GM18868 (cell line): ENCODE measurements at regions not wholly inside any gene's neighbourhood (a gene's known extent, or its start where the extent isn't known, plus 50 kb on each side); places are given as distances from the start of the nearest gene placed in this dataset.

Experiments
- ATAC-seq: cut with Tn5 transposase; IDR thresholded peaks from one replicate; pipeline ENCODE4 v1.9.1; 2021; ENCODE audit warnings: mild to moderate bottlenecking, moderate library complexity; ENCODE audit not compliant: unreplicated experiment

DNA sequence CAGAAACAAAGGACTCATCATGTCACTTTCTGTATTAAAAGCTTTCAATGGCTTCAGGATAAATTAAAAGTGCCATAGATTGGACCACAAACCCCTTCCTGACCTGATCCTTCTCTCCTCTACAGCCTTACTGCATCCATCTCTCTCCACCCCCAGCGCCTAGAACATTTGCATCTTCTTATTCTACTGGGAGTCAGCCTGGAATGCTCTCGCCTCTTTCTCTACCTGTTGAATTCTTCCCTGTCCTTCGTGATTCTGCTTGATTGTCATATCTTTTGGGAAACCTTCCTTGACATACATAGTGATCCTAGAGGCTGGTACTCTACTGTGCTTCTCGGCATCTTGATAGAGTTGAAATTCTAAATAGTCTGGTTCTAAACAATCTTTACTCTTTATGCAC, 332.0 kb upstream of the PBX1 start:
- no peak for ATAC-seq

DNA sequence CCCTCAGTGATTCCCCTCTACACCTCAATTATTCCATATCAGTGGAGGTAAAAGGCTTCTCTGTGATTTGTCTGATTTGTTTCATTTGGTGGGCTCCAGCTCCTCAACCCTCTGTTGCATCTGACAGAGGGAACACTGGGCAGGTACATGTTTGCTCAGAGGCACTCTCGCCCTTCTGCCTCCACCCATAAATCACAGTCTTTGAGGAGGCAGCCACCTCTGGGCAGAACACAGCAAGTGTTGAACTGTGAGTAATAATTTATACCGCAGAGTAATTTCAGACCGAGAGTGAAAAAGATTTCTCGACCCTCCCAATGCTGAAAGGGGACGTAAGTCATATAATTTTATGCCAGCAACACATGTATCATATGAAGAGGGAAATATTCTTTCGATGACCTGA, 330.1 kb upstream of the PBX1 start:
- no peak for ATAC-seq

DNA sequence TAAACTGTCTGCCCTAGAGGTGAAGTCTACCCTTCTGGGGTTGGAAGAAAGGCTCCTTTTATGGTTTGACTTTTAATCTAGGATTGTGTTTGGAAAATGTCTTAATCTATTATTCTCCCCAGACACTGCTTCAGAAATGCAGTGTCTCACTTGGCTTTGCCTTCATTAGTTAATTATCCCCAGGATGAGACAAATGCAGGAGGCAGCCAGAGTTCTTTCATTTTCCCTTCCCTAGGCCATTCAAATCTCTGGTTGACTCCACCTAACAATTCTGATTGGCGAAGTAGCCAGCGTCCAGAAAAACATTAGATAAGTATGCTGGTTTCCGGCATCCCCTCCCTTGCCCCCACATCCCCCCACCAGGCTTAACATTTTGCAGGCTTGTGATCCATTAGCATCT, 325.8 kb upstream of the PBX1 start:
- ATAC-seq, result no peak

DNA sequence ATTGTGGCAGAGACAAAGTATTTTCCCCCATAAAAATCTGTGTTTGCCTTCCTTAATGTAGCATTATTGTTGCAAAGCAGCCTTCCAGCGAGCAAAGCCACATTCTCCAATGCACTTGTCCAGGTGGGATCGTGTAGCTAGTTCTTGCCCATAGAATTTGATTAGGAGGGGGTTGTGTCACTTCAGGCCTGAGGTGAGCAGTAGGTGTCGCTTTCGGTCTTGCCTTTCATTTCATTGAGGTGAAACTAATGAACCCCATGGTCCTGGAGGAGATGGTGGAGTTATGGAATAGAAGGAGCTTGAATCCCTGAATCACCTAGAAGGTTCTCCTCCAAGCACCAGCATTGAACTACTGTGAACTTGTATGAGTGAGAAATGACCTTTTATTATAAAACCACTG, 318.9 kb upstream of the PBX1 start:
- no peak for ATAC-seq

DNA sequence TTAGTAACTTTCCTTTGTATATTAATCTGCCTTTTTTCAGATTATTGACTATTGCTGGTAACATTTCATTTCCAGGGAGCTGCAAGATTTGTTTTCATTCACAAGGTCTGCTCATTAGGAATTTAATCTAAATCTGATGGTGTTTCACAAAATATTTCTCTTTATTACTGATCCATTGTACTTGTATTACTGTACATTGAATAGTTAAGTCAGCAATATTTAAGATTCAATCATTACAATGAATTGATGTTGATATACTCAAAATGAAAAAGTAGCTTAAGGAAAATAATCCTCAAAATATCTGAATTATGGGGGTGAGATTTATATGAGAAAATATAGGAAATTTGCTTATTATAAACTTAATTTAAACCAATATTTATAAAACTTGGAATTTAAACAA, 308.6 kb upstream of the PBX1 start:
- no peak for ATAC-seq

DNA sequence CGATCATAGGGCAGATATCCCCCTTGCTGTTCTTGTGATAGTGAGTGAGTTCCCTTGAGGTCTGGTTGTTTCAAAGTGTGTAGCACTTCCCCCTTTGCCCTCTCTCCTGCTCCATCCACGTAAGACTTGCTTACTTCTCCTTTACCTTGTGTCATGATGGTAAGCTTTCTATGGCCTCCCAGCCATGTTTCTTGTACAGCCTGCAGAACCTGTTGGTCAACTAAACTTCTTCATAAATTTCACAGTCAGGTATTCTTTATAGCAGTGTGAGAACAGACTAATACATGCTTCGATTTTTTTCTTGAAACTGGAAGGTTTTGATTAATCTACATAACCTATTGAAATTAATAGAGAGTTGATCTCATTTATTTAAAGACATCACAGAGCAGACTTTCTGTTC, 302.5 kb upstream of the PBX1 start:
- ATAC-seq, result no peak

DNA sequence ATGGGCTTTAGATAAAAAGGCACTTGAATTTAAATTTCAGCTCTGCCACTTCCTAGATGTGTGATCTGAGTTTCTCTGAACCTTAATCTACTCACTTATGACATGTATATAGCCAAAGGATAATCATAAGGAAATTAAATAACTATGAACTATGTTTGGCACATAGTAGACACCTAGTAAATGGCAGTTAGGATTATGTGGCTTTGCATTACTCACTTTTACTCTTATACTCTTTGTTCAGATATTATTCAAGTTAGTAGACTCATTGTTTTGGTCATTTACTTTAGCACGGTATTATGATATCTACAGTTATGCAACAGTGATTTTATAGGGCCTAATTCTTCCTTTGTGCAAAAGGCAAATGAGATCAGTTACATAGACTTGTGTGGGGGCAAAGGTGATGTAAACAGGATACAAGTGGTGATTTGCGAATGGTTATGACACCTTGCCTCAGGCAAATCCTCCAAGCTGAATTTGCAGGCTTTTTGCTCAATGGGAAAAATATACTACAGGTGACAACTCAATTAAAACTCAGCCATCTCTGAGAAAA, 297.2 kb upstream of the PBX1 start:
- no peak for ATAC-seq

DNA sequence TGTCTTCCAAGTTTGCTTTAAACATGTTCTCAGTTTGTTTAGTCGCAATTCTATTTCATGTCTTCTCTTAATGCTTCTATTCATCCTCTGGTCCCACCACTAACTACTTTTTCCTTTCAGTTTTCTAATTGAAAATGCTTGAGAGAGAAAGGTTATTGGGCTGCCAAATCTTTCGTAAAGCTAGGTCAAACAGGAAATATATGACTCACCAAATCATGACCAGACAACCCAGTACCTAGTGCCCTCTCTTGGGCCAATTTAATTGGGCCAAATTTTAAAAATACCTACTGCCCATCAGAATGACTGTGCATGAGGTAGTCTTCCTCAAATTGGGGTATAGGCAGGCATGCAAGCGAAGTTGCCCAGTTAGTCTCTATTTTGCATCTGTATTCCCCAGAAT, 295.4 kb upstream of the PBX1 start:
- ATAC-seq, result no peak

DNA sequence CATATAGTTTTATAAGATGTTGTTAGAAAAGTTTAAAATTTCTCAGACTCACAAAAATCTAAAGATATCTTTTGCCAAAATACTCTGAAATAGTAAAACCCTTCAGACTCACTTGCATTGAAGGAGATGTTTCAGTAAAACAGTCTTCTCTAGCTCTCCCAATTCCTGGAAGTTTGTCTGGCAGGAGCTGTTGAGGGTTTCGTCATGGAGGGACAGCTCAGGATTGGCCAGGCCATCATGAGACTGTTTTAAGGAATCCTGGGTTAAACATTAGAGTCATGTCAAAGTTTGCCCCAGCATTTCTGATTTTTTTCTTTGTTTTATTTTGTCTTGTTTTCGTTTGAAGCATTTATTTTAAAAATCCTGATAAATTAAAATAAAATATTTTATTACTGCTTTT, 293.8 kb upstream of the PBX1 start:
- no peak for ATAC-seq

DNA sequence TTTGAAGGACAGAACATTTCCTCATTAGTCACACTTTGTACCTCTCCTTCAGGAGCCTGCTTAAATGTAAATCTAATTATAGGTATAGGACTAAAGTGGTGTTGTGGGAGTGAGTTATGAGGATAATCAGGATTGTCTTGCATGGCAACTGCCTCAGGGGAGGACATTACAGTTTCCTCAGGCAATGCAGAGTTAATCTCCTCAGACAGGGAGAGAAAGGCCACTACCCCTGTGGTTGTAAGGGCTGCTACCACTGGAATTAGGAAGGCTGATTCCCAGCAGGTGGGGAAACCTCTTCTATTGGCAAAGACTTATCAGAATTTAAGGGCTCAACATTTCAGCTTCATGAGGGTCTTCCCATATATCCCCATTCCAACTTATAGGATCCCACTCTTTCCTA, 286.8 kb upstream of the PBX1 start:
- no peak for ATAC-seq

DNA sequence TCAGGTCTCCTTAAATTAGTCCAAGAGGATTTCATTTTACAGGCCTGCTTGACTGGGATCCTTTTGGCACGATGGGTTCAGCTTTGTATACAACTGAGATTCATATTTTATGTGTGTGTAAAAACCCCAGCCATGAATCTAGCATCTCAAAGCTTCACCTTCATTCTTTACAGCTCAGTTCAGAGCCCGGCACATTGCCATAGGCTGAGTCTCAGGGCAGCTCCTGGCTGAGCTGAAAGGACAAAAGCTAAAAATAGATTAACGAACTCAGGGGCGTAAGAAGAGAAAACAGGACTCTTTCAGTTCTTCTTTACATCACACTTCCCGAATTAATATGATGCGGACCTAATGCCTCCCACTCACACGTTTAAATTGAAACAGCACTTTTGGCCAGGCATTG, 262.8 kb upstream of the PBX1 start:
- ATAC-seq, result no peak

DNA sequence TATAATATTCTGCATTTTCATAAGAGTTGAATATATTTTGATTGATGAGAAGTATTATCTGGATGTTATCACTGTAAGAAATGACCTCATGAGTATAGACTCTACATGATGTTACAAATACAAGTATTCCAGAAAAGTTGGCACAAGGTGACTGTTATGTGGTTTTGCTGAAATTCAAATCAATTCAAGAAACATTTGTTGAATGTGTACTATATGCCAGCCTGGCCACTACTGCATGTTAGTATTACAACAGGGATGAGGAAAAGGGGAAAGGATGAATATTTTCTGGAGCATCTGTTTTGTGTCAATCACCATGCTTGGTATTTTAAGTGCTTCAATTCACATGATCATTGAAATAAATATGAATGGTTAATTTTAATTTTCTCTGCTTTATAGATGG, 250.9 kb upstream of the PBX1 start:
- ATAC-seq, result no peak

DNA sequence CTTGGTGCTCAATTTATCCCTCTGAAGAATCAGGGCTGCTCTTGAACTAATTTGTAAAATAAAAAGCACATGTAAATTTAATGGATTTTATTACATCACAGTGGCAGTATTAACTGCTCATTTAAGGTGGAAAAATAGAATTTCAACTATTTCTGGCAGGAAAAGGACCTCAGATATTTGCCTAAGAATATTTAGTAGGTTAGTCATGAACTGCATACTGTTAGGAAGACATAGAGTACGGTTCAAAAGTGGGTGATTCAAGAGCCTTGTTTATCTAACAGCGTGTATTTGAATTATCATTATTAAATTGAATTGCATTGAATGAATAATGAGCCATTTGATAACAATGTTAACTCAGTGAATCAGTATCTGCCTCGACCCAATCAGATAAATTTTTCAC, 248.8 kb upstream of the PBX1 start:
- ATAC-seq, result no peak

DNA sequence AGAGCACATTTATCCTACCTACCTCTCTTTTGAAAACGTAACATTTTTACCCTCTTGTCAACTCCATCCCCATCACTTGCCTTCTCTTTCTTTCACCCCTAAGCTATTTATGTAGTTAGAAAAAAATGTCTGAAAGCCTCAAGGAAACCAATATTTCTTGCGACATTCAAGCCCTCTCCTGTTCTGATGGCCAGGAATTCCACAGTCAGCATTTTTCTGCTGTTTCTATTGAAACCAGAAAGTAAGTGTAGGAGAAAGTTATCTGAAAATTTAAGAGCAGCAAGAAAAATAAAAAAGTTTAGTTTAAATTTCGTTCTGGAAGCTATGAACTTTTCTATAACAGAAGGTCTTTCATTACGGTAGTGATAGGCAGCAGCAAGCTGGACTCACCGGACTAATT, 247.6 kb upstream of the PBX1 start:
- ATAC-seq, result no peak

DNA sequence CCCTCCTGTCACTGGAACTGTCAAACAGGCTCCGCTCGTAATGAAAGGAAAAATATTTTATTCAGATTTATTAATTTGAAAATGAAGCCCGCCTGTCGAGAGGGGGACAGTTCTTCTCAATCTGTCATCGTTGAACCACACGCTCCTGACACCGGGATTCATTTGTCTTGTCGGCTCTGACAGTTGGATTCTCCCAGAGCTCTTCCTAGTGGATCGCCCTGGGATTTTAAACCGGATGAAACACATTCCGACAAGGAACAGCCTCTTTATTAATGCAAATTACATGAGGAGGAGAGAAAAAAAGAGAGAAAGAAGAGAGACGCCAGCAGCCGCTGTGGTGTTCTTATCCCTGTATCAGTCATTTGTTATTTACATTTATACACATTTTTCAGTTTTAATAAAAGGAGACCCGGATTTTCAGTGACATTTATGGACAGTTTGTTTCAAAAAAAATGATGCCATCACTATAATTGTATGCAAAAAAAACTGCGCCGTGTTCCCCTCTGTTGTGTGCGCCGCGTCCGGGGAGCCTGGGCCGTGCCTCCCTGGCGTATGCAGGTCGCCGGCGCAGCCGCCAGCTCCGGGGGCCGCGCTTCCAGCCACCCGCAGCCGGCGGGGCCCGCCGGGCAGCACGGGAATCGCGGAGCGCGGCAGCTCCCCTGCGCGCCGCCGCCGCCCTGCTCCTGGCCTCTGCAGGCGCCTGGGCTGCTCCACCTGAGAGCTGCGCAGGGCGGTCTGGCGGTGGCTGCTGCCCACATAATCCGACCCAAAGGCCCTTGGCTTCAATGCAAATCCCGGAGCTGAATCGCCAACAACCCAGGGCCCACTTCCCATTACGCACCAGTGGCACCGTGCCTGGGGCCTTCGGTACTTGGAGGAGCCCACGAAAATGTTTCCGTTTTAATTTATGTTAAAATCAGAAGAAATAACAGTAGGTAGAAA, 237.9 kb upstream of the PBX1 start:
- ATAC-seq, result no peak

DNA sequence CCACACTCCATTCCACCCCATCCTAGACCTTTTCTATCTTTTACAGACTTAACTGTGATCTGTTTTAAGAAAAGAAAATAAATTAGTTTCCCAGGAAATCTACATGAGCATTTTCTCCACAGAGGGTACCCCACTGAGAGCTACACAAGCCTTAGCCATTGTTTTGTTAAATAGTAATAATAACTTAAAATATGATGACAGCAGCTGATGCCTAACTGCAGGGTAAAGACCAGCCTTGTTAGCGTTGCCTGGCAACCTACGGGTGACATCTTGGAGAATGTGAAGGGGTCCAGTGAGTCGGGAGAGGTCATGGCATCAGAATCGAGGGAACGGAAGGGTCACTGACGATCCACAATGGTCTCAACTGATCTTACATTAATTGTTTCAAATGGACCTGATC, 233.2 kb upstream of the PBX1 start:
- ATAC-seq, result no peak

DNA sequence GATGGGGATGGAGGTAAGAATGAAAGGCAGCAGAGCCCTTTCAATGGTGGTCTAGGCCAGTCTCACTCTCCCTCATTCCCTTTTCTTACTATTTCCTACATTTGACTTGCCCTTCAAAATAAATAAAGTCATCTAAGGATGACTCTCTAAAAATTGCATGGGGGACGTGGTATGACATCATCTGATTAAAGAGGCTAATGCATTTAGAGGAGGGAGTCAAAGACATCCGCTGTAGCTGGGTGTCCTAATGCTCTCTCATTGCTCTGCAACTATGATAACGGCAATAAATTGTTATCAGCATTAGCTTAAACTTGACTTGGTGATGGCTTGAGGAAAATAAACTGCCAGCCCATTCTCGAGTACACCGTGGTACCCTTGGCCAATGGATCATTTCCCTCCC, 225.6 kb upstream of the PBX1 start:
- ATAC-seq, result no peak

DNA sequence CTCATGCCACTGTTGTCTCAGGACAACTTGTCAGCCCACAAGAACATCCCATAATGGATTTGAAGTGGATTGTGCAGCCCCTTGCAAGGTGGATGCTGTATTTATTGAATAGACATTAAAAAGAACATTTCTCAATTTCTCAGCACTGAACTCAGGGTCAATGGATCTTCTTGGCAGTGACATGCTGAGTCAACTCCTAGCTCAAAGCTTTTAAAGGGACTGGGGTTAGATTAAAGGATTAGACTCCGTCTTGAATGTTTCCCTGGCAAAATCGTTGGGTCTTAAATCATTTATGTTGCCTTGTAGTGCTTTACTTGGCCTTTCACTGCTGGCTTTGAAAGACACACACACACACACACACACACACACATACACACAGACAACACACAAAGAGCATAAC, 221.6 kb upstream of the PBX1 start:
- ATAC-seq, result no peak

DNA sequence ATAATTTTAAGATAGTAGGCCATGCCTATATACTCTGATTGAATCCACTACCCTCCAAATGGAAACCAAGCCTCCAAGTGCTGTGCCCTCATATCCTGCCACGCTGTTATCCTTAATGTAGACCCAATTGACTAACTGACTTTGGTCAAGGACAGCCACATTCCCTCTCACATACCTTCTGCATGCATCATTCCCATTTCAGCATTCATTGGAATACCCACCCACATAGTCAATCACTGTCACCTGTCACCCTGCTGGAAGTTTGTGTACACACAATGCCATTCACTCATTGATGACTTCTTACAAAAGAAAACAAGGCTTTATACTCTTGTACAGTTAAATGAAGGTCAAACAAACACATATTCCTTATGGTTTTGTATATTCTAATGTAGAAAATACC, 221.1 kb upstream of the PBX1 start:
- no peak for ATAC-seq

DNA sequence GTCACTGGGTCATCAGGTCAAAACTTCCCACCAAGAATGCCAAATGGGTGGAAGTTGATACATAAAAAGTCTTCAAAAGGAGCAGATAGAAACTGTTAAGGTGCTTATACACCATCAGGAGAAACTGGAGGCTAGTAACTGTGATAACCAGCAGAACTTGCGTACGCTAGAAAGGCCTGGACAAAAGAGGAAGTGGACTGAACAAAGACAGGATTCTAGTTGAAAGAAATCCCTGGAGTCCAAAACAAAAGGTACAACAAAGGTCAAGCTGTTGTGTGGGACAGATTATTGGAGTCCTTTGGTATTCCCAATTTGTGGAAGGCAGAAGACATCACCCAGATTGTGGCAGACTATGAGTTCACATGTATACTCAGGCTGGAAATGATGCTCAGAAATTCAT, 215.8 kb upstream of the PBX1 start:
- ATAC-seq, result no peak

DNA sequence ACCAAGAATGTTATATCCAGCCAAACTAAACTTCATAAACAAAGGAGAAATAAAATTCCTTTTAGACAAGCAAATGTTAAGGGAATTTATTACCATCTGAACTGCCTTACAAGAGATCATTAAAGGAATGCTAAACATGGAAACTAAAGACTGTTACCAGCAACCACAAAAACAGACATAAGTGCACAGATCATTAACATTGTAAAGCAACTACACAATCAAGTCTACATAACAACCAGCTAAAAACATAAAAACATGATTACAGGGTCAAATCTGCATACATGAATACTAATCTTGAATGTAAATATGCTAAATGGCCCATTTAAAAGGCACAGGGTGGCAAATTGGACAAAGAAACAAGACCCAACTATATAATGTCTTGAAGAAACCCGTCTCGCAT, 211.0 kb upstream of the PBX1 start:
- no peak for ATAC-seq

DNA sequence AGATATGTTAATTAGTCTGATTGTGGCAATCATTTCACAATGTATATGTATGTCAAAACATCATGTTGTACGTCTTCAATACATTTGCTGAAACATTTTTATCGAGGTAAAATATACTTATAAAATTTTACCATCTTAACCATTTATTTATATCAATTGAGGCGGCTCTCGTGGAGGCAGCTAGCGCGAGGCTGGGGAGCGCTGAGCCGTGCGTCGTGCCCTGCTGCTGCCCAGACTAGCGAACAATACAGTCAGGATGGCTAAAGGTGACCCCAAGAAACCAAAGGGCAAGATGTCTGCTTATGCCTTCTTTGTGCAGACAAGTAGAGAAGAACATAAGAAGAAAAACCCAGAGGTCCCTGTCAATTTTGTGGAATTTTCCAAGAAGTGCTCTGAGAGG, 202.5 kb upstream of the PBX1 start:
- no peak for ATAC-seq

DNA sequence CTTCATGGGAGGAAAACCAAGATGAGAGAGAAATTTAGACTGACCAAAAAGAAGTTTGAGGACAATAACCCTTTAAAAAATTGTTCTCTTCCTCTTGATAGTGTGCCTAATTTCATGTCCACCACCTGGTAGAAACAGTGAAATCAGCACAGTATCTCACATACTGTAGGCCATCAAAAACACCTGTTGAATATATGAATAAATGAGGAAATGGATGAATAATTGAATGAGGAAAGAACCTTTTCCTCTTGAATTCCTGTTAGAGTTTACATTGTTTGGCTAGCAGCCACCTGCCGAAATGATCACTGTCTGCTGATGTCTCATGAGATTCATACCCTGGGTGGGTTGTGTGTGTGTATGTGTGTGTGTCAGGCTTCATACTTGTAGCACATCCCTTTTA, 198.7 kb upstream of the PBX1 start:
- no peak for ATAC-seq
